ENCODE measurements at regions not wholly inside any gene's neighbourhood (a gene's known extent, or its start where the extent isn't known, plus 50 kb on each side); places are given as distances from the start of the nearest gene placed in this dataset.

DNA sequence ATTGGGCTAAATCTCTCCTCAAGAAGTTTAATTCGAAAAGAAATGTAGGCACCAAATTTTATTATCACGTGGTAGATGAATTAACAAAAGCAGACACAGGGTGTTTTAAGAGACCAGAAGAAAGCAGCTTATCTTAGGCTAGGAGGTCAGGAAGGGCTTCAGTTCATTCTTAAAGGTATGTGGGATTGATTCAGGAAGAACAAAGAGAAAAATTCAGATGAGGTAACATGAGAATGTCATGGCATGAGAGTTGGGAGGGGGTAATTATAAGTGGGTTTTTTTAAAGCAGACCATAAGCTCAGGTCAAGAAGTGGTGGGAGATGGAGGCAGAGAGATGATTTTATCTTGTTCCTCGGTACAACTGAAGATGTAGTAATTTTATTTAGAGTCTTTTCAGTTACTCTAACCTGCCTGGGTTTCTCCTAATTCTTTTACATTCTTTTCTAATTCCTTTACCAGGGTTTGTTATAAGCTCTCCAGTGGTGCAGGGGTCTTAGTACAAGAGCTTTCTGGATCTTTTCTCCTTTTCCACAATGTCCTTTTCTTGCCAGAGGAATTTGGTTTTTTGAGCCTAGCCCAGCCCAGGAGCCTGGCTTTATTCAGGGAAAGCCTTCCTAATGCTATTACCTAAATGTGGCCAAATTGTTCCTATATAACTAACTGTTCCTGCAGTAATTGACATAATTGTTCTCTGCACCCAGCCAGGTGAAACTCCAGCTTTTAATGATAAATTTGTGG lies 474.1 kb upstream of the BTBD3 start (continued):
- TF ChIP-seq, protein P1, sequence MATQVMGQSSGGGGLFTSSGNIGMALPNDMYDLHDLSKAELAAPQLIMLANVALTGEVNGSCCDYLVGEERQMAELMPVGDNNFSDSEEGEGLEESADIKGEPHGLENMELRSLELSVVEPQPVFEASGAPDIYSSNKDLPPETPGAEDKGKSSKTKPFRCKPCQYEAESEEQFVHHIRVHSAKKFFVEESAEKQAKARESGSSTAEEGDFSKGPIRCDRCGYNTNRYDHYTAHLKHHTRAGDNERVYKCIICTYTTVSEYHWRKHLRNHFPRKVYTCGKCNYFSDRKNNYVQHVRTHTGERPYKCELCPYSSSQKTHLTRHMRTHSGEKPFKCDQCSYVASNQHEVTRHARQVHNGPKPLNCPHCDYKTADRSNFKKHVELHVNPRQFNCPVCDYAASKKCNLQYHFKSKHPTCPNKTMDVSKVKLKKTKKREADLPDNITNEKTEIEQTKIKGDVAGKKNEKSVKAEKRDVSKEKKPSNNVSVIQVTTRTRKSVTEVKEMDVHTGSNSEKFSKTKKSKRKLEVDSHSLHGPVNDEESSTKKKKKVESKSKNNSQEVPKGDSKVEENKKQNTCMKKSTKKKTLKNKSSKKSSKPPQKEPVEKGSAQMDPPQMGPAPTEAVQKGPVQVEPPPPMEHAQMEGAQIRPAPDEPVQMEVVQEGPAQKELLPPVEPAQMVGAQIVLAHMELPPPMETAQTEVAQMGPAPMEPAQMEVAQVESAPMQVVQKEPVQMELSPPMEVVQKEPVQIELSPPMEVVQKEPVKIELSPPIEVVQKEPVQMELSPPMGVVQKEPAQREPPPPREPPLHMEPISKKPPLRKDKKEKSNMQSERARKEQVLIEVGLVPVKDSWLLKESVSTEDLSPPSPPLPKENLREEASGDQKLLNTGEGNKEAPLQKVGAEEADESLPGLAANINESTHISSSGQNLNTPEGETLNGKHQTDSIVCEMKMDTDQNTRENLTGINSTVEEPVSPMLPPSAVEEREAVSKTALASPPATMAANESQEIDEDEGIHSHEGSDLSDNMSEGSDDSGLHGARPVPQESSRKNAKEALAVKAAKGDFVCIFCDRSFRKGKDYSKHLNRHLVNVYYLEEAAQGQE (IDR thresholded peaks at IDR 0.05; ENCODE audit: low read depth), result no peak
- TF ChIP-seq, protein P2, sequence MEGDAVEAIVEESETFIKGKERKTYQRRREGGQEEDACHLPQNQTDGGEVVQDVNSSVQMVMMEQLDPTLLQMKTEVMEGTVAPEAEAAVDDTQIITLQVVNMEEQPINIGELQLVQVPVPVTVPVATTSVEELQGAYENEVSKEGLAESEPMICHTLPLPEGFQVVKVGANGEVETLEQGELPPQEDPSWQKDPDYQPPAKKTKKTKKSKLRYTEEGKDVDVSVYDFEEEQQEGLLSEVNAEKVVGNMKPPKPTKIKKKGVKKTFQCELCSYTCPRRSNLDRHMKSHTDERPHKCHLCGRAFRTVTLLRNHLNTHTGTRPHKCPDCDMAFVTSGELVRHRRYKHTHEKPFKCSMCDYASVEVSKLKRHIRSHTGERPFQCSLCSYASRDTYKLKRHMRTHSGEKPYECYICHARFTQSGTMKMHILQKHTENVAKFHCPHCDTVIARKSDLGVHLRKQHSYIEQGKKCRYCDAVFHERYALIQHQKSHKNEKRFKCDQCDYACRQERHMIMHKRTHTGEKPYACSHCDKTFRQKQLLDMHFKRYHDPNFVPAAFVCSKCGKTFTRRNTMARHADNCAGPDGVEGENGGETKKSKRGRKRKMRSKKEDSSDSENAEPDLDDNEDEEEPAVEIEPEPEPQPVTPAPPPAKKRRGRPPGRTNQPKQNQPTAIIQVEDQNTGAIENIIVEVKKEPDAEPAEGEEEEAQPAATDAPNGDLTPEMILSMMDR (IDR thresholded peaks at IDR 0.05 in 2 of 3, conservative IDR thresholded peaks at IDR 0.05 in 1 of 3; ENCODE audit: borderline replicate concordance in 1 of 3, insufficient read depth in 1 of 3, low read depth in 2 of 3, low read length in 2 of 3), result no peak
- TF ChIP-seq POLR2A (IDR thresholded peaks at IDR 0.05; ENCODE audit: borderline replicate concordance, extremely low read depth, insufficient read depth, insufficient read length), result no peak
- TF ChIP-seq FOSL1 (IDR thresholded peaks at IDR 0.05; ENCODE audit: low read depth), result no peak
- TF ChIP-seq EZH2 (IDR thresholded peaks at IDR 0.05), result no peak
- TF ChIP-seq, protein P3, sequence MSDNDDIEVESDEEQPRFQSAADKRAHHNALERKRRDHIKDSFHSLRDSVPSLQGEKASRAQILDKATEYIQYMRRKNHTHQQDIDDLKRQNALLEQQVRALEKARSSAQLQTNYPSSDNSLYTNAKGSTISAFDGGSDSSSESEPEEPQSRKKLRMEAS (IDR thresholded peaks at IDR 0.05), result no peak

DNA sequence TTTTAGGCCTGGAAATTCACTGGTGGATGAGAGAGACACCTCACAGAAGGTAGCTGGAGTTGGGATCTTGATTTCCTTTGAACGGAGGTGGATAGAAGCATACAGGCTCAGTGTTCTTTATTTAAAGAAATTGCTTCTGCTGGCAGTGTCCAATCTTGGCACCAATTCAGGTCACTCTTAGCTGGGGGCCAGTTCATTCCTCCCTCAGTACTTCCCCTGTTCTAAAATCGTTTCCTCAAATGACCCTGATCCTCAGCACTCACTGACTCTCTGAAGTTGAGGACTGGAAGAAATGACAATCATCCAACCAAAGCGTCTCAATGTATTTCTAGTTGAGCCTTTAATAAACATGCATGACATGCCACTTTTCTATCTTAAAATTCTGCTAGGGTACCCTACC lies 472.5 kb upstream of the BTBD3 start:
- H3K9ac ChIP-seq (ENCODE audit: low read length), result no peak overlapping the region
- H3K27me3 ChIP-seq (ENCODE audit: insufficient read depth, low read length), result no peaks in the 10 kb centered on the region
- no peaks in the 10 kb centered on the region for H4K20me1 ChIP-seq (ENCODE audit: insufficient read depth)
- H3K36me3 ChIP-seq (ENCODE audit: control insufficient read depth in 1 of 2, insufficient read depth in 2 of 2, low read length in 2 of 2), result no peaks in the 10 kb centered on the region
- H3K4me3 ChIP-seq (replicated peaks in 1 of 2; ENCODE audit: low read depth in 1 of 2, low read length in 2 of 2), result no peak overlapping the region
- no peak overlapping the region for H3K27ac ChIP-seq (ENCODE audit: low read depth, low read length)
- no TSS peak for BruUV-seq (replicated peaks)
- H2AFZ ChIP-seq (ENCODE audit: low read depth, low read length, poor library complexity, severe bottlenecking), result no peak overlapping the region
- DNase-seq (ENCODE audit: low read depth, low spot score) (no peak), ATAC-seq (no peak)
- RAD21 ChIA-PET (ENCODE audit: low non-redundant PET in 1 of 2, low total read pairs in 2 of 2, uncharacterized antibody in 2 of 2, unreplicated experiment in 2 of 2), result no interaction called here
- TF ChIP-seq SP1 (IDR thresholded peaks at IDR 0.05; ENCODE audit: low read depth), result no peak
- TF ChIP-seq EGR1 (IDR thresholded peaks at IDR 0.05; ENCODE audit: low read depth), result no peak
- TF ChIP-seq ZNF274 (IDR thresholded peaks at IDR 0.05; ENCODE audit: low read depth, low read length), result no peak
- TF ChIP-seq, protein P2 (IDR thresholded peaks at IDR 0.05 in 2 of 3, conservative IDR thresholded peaks at IDR 0.05 in 1 of 3; ENCODE audit: borderline replicate concordance in 1 of 3, insufficient read depth in 1 of 3, low read depth in 2 of 3, low read length in 2 of 3), result no peak
- no peak for TF ChIP-seq POLR2A (IDR thresholded peaks at IDR 0.05; ENCODE audit: borderline replicate concordance, extremely low read depth, insufficient read depth, insufficient read length)
- no peak for TF ChIP-seq YY1 (IDR thresholded peaks at IDR 0.05; ENCODE audit: extremely low read depth, insufficient replicate concordance, low read depth, low read length)
- TF ChIP-seq CEBPB (IDR thresholded peaks at IDR 0.05; ENCODE audit: low read depth), result no peak
- CTCF ChIA-PET, result no interaction called here
- no peaks in the 10 kb centered on the region for H3K4me1 ChIP-seq (ENCODE audit: control insufficient read depth in 1 of 2, insufficient read depth in 2 of 2, low read length in 2 of 2)
- no peaks in the 10 kb centered on the region for H3K9me3 ChIP-seq (ENCODE audit: control insufficient read depth in 1 of 2, insufficient read depth in 1 of 2, low read depth in 1 of 2, low read length in 2 of 2)
- POLR2A ChIA-PET, result no interaction called here
- no peaks in the 10 kb centered on the region for H3K79me2 ChIP-seq (ENCODE audit: insufficient read depth, low read length)
- intact Hi-C loops (cut with micrococcal nuclease), result no loop called here
- H3K9me2 ChIP-seq (ENCODE audit: insufficient read depth), result no peaks in the 10 kb centered on the region
- H3K4me2 ChIP-seq (ENCODE audit: low read length), result no peak overlapping the region
